ENCODE measurements at regions not wholly inside any gene's neighbourhood (a gene's known extent, or its start where the extent isn't known, plus 50 kb on each side); places are given as distances from the start of the nearest gene placed in this dataset.

- no peak for DNase-seq
Observed at GRCh38 chr6:26149240-26149639, 62.0 kb downstream of the HFE start.

DNA sequence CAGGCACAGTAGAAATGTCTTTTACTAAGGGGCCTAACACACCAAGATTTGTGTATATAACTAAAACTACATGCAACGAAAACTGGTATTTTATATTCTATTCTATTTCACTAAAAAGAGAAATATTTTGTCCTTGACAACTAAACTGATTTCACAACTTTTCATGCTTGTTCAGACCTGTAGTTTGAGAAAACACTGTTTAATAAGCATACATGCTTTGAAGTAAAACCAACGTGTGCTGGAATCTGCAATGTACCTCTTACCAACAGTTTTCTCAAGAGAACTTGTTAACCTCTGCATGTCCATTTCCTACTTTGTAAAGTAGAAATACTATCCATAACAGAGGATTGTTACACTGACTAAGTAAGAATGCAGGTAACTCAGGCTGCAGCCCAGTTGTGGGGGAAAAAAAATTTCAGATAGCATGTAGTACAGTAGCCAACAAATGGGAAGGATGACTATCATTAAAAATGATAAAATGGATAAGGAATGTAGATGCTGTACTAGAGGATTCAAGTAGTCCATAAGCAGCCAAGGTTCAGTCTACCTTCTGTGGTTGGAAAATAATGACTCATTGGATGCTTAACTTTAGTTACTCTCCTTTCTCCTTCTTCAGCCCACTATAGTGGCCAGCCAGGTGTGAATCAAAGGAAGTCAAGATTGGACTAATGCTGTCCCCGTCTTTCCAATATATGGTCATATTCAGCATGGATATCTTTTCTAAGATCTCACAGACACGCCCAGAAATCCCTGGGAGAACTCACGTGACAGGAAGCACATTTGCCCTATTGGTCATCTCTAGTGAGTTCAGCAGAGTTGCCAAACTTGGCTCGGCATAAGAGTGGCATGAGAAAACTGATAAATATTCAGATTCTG lies 65.2 kb downstream of the HFE start:
- no peak for DNase-seq

- DNase-seq, result peak; percentile 82
Observed at GRCh38 chr6:26155061-26155930, 68.1 kb downstream of the HFE start.

GRCh38 chr6:26156105-26156849 lies 69.0 kb downstream of the HFE start:
- DNase-seq, result peak; percentile 98

DNA sequence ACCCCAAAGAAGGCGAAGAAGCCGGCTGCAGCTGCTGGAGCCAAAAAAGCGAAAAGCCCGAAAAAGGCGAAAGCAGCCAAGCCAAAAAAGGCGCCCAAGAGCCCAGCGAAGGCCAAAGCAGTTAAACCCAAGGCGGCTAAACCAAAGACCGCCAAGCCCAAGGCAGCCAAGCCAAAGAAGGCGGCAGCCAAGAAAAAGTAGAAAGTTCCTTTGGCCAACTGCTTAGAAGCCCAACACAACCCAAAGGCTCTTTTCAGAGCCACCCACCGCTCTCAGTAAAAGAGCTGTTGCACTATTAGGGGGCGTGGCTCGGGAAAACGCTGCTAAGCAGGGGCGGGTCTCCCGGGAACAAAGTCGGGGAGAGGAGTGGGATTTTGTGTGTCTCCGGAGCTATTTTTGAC lies 69.6 kb downstream of the HFE start:
- peak; percentile 90 for DNase-seq

DNA sequence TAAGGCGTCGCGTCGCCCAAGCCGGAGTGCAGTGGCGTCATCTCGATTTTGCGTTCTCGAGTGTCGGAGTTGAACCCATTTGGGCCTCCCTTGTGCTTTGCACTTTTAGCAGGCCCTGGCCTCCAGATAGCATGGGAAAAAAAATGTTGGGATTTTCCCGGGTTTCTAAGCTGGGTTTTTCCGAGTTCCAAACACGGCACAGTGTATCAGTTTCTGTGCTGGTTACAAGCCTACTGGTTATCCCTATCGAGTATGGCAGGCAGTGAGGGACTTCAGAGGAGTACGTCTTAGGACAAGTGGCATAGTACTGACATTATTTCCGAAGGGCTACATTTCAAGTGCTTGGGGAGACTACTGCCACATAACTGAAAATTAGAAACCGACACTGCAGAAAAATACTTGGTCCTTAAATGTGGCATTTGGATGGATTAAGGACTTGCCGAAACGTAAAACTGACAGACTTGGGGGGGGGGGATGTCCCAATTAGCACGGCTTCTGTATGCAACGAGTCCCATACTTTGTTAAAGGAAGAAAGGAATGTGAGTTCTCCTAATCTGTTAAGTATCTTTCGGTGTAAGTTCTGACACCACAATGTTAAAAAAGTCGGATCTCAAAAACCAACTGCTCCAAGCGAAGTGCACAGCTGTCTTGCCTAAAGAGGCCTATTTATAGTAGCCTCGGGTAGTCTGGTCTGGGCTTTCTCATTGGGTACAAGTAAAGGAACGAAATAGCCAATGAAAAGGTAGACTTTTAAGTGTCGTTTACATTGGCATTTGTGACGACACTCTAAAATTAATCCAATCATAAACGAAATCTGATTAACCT lies 70.2 kb downstream of the HFE start:
- peak; percentile 96 for DNase-seq

DNA sequence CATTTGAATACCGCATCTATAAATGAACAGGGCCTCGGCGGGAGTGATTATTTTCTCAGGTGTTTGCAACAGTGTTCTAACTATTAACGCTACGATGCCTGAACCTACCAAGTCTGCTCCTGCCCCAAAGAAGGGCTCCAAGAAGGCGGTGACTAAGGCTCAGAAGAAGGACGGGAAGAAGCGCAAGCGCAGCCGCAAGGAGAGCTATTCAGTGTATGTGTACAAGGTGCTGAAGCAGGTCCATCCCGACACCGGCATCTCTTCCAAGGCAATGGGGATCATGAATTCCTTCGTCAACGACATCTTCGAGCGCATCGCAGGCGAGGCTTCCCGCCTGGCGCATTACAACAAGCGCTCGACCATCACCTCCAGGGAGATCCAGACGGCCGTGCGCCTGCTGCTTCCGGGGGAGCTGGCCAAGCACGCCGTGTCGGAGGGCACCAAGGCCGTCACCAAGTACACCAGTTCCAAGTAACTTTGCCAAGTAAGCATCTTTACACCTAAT lies 70.9 kb downstream of the HFE start:
- DNase-seq, result no peak

DNA sequence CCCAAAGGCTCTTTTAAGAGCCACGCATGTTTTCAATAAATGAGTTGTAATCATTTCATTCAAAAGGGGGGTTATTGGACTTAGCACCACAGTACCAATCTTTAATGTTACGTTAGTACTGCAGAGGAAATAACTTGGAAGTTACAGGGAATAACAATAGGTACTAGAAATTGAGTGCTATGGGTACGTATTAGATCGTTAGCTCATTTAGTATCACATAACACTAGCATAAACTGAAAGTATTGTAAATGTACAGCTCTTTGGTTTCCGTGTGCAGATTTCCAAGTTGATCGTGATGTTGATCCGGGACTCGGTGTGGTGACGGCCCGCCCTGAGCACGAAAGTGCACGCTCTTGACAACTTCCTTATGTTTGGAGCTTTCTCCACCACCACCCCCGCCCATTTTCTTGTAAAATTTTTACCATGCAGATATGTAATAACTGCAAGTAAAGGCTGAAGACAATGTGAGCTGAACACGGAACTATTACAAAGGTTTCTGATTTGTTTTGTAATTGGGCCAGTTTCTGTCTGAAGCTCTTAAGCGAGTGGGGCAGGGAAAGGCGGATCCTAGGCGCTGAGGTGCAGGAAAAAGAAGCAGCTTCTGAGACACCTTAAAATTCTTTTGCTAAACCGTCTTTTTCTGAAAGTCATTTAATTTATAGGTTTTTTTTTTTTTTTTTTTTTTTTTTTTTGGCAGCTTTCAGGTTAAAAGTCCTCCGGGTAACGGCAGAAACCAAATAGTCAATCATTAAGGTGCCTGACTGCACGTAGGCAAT lies 71.5 kb downstream of the HFE start:
- DNase-seq, result peak; percentile 81

DNA sequence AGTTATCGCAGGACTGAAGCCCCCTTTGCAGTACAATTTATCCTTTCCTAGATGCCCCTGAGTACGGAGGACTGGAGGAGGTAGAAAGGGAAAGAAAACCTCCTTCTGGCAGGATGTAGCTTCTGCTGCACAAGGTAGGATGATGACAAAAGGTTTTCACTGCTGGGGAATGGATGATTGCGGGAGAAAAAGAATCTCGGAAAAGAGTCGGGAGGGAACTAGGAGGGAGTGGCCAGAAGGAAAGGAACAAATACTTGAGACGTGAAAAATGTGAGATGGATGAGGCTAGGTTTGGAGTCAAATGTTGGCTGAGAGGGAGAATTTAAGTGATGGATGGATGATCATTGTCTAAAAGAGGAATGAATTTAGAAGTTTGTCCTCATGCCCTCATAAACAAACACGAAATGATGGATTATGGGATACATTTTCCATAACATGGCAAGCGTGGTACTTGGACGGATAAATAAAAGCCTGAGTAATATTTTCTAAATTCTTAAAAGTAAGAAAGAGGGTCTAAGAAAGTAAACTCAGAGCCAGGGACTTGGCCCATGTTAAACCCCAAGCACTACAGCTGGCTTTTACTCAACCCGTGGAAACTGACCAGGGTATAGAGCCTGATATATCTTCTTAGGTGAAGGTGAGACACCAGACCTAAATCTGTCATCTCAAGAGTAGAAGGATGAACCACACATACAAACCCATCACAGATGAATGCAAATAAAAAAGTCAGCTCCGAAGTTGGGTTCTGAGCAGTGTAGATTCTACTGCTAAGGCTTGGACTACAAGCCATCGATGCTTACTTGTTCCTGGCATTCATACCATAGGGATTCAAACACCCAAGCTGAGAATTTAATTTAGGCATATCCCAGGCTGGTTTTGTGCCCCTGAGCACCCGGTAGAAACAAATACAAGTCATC lies 72.4 kb downstream of the HFE start:
- peak; percentile 48 for DNase-seq

GRCh38 chr6:26161322-26161721 lies 74.1 kb downstream of the HFE start:
- DNase-seq, result no peak

GRCh38 chr6:26162399-26162798 lies 75.2 kb downstream of the HFE start:
- DNase-seq, result no peak

DNA sequence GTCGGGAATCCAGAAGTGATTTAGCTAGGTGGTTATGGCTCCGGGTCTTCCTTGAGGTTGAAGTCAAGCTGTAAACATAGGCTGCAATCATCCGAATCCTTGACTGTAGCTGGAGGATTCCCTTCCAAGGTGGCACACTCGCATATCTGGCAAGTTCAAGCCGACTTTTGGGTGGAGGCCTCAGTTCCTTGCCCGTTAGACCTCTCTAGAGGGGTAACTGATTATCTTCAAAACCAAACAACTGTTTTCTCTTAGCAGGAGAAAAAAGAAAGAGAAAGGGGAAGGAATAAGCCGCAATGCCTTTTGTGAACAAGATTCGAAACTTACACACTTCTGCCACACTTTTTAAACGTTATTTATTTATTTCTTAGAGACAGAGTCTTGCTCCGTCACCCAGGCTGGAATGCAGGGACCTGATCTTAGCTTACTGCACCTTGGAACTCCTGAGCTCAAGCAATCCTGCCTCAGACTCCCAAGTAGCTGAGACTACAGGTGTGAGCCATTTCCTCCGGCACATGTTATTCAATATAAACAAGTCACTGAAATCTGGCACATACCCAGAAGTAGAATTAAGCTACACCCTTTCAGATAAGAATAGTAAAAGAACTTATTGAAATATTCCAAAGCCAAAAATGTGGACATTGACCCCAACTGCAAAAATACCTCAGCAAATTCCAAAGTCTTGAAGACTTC lies 76.3 kb downstream of the HFE start:
- DNase-seq, result no peak

- no peak for DNase-seq
Observed at GRCh38 chr6:26164120-26164505, 76.9 kb downstream of the HFE start.

DNA sequence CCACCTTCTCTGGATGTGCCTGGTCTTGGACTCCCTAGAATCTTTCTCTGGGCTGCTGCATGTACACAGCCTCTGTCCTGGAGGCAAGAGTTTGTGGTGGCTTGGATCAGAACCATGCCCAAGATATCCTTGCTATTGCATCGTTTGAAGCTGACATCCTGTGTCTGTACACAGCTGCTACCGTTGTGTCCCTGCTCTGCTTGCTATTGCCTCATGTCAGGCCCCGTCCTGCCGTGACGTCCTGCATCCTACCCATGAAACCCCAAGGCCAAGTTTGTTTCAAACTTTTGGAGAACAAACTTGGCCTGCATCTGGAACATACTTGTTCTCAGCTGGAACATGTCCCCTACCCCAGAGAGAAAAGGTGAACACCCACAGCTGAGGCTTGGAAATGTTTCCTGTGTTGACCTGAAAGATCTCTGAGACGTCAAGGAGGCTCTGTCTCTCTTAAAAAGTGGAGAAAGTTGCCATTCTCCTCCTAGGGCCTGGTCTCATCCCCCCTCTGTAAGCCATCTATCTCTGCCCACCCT lies 78.1 kb downstream of the HFE start:
- no peak for DNase-seq

GRCh38 chr6:26170181-26170580 lies 83.0 kb downstream of the HFE start:
- DNase-seq, result no peak

DNA sequence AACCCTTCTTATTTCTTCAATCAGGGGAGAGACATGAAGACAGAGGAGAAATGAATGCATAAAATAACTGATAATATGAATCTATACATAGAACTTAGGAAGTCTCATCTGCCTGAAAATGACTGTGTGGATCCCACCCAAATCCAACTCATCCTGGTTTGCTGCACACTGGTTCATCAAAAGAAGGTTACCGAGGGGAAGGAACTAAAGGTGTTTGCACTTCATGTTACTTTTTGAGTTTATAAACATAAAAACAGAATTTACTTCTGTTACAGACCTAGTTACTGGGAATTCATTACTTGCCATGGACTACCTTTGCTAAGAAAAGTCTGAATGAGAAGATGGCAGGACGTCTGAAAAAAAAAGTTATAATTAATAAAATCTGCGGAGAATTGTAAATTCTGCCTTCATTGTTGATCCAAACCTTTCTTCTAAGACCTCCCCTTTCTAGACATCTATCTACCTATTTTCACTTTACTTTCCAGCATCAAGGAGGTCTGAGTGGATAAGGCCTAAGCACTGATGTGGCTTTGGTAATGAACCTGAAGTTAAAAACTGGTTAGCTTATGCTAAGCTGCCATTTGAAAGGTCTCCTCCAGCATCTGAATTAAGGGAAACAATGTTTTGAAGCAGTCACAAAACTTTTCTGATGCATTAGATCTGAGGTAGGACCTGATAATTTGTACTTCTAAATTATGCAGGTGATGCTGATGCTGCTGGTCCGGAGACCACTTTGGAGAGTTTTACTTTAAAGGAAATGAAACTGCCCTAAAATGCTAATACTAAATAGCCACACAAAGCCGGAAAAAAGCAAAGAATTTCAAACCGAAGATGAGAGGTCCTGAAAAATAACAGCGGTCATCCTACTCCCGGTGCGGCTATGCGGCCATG lies 84.0 kb downstream of the HFE start:
- DNase-seq, result no peak

DNA sequence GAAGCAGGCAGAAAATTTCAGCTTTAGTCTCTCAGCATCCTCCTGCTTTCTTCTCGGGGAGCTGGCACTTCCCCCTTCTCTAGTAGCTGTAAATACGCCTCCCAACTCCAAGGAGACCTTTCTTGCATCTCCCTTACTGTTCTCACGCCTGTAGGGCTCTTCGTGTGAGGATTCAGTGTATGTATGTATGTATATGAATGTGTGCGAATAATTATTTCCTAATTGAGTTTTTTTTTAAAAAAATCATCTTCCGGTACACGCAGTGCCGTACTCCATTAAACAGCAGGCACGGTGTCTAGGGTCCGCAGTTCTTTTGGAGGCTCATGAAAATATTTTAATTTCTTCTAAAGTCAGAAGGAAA lies 85.4 kb downstream of the HFE start:
- DNase-seq, result no peak

GRCh38 chr6:26173836-26174145 lies 86.6 kb downstream of the HFE start:
- DNase-seq, result no peak

DNA sequence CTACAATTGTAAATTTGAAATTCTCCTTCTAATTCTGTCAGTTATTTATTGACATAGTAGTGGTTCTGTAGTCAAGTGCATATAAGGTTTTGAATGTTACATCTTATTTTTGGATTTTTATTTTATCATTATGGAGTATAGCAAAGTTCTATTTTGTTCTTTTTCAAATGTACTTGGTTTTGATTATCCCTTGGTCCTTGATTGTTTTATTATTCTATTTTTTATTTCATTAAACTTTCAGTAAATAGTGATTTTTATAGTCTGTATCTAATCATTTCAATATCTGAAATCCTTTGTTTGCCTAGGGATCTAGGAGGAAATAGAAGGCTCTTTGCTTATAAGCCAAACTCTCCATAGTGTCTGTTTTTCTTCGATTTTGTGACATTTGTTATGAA lies 87.8 kb downstream of the HFE start:
- DNase-seq, result no peak

Data from retina (tissue), 1 donor.